HG02938 (cell line): ENCODE measurements at regions not wholly inside any gene's neighbourhood (a gene's known extent, or its start where the extent isn't known, plus 50 kb on each side); places are given as distances from the start of the nearest gene placed in this dataset.
A peak's percentile ranks its signal among the peaks of the same experiment; 100 is the strongest.
"Not testable (repeated sequence)": the region's sequence is repeated elsewhere in the genome, so short reads cannot be mapped to it uniquely, and the experiment has no call there.

Experiments used
- ATAC-seq: cut with Tn5 transposase; IDR thresholded peaks from one replicate; pipeline ENCODE4 v1.9.1; 2021; ENCODE audit warnings: mild to moderate bottlenecking, moderate library complexity; ENCODE audit not compliant: unreplicated experiment

DNA sequence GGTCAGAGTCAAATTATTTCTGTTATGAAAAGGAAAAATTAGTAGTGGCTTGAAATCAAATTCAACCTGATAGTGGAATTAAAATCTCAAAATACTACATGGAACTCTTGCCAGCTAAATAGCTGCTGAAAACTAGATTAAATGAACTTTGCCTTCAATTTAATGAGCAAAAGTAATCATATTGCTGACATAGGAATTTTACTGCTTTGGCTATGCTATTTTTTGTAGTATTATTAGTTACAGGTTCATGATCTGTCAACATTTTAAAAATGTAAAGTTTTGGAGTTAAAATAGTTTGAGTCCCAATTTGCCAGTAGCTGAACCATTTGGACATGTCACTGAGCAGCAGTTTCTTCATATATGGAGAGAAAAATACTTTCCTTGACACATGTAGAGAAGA, 81.4 kb downstream of the RERGL start:
- ATAC-seq: no peak

DNA sequence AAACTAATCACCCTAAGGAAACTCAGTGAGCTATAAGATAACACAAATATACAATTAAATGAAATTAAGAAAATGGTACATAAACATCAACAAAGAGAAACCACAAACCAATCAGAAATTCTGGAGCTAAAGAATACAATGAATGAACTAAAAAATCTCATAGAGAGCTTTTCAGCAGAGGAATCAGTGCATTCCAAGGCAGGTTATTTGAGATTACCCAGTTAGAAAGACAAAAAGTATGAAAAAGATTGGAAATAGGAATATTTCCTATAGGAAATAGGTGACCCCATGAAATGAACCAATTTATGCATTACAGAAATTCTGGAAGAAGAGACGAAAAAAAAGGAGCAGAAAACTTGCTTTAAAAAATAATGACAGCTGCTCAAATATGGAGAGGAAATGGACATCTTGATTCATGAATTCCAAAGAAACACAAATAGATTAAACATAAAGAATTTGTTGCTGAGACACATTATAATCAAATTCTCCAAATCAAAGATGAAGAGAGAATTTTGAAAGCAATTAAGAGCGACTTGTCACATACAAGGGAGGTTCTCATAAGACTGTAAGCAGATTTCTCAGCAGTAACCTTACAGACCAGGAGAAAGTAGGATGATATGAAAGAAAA, 90.7 kb downstream of the RERGL start:
- no peak for ATAC-seq

DNA sequence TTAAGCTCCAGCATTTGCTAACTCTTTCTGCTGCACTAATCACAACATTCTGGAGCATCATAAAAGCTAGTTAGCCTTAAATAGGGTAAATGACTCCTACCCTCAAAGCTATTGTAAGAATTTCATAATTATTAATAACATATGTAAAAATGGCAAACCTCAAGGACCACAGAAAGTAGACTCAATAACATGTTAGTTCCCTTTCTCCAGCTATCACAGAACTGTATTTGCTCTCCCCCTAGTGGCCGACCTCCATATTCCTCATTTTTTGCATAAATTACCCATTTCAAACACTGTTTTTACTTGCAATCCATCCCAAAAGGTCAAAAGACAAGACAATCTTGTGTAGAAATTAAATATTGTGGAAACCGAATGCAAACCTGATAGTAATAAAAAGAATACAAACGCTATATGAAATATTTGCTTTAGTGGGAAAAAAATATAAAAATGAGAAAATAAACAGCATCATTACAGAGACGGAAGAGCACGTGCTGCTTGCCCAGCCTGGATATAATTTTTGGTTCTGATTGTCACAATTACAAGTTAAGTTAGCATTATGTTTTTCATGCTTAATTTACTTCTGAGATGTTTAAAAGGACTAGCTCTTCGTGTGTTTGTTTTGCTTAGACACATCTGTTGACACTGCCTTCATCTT, 97.9 kb downstream of the RERGL start:
- ATAC-seq: peak; percentile 98

DNA sequence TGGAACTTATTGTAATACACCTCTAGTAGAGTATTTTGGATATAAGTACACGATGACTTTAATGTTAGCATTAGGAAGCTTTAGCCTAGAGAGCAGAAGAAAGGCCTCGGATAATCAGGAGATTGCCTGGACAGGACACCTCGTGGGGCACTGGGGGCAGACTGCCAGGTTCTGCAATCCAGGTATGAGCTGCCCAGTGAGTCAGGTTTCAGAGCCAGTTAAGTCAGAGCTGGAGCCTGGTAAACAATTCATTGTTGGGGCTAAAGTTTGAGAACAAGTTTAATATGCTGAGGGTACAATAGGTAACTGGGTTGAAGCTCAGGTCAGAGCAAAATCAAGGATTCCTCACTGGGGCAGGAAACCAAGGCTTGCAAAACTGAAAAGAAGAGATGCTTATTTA, 107.4 kb downstream of the RERGL start:
- ATAC-seq: no peak

DNA sequence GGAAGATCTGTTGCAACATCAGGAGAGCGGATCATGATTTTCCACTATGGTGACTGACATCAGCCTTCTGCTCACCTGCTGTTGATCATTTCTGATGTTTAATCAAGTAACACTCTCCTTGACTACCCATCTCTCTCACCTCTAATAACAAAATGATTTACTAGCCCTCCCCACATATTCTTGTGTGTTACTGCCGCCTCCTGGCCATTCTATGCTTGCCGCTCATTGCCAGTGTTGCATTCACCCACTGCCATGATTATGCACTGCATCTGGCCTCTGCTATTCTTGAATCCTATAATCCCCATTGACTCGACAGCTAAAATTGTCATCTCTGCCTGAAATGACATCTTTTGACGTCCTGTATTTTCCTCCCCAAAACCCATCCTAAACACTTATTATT, 113.8 kb downstream of the RERGL start:
- ATAC-seq: no peak

DNA sequence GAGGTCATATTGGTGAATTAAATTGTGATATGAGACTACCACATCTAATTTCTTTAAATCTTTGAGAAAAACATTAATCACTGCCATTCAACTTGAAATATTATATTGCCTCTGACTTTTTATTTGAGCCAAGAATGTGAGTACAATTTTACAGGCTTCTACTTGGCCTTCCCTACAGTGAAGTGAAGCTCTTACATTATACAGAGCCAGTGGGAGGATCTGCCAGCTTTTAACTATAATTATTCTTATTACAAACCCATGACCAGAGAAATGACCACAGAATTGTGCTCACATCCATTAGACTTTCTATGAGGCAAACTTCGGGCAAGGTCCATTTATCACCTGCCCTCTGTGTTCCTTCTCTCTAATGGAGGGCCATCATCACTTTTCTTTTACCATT, 114.2 kb downstream of the RERGL start:
- no peak for ATAC-seq

DNA sequence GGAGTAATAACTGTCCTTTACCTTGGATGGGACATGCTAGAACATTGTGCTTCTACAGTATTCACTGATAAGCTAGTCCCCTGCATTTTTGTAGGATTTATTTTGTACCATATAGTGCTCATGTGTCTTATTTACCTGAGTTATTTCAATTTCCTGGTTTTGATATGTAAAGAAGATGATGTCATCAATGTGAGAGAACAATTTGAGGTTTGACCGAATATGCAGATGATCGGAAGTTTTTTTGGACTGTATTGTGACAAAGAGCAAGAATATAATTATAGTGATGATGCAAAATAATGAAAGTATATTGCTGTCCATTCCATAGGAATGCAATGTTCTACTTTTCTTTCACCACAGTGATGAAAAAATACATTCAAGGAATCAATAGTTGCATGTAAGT, 114.8 kb downstream of the RERGL start:
- ATAC-seq: no peak

DNA sequence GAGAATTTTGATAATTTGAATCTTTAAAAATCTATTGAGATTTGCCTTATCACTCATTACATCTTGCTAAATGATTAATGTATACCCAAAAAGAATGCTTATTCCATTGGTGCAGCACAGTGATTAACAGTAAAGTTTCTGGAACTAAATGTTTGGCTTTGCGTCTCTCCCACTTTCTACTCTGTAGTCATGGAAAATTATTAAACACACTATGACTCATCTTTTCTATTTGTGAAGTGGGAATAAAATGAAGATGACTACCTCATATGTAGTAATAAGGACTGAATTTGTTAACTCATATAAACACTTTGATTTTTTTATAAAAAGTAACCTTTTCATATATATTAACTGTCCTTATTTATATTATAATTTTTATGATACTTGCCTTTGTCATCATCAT, 118.1 kb downstream of the RERGL start:
- ATAC-seq: no peak

DNA sequence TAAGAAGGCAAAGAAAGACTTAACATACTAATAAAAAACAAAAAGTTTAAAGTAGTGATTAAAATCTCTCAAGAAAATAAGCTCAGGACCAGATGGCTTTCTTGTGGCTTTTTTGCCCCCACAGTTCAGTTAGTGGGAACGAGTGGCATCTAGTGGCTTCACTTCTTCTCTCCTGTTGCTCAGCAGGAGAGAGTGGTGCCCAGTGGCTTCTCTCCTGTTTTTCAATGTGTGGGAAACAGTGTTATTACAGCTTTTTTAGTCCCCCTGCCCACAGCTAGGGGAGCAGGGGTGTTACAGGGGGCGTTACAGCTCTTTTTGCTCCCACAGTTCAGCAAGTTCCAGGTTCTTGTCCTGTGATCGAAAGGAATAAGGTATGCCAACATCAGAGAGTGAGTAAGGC, 135.2 kb downstream of the RERGL start:
- ATAC-seq: no peak

DNA sequence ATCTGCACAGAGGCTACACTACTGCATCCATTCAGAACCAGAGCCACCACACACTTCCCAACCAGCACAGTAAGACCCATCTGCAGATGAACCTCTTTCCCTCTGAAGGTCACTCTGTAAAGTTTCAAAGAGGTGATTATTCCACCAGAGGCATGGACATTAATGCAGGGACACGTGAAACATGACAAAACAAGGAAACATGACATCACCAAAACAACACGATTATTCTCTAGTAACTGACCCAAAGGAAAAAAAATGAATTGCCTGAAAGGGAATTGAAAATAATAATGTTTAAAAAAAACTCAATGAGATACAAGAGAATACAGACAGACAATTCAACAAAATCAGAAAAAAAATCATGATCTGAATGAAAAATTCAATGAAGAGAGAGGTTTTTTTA, 139.1 kb downstream of the RERGL start:
- ATAC-seq: no peak

DNA sequence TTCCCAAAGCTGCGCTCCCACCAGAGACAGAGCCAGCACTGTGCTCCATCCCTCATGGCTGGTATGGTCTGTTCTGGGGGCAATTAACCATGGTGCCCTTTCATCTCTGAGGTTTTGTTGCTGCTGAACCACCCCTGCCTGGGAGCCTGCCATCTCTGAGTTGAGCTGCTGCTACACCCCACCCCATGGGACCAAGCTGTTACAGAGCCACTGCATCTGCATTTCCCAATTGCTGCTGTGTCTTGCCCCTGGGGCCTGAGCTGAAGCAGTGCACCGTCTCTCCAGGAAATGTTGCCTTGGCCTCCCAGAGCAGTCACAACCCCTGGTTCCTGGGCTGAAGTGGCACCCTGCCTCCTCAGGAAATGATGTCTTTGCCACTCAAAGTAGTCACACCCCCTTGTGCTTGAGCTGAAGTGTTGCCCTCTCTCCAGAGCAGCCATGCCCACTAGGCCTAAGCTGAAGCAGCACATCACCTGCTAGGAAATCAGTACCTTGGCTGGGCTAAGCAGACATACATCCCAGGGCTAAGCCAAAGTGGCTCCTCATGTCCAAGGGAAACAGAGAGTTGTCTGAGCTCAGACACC, 140.3 kb downstream of the RERGL start:
- no peak for ATAC-seq

DNA sequence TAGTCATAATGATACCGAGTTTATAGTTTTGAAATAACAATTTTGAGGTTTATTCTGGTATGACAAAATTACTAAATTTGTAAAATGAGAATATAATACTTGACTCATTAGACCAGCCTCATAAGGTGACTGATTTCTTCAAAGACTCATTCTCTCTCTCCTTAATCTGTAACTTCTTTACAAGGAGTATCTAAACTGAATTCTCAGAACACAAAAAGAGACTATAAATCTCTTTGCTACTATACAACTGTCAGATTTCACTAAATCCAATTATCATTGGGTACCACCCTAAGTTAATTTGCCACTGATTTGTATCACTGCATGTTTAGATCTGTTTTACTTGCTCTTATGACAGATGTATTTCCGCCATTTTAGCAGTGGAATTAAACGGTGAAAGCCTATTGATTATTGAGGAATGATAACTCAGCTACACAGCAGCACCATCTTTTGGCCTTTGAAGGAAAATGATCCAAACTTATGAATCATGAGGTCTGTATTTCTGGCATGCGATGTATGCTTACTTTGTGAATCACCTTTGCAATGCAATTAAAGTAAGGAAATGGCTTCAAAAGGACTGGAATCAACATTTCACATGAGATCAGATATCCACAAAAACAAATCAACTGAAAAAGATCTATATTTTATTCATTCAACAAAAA, 161.2 kb downstream of the RERGL start:
- no peak for ATAC-seq

DNA sequence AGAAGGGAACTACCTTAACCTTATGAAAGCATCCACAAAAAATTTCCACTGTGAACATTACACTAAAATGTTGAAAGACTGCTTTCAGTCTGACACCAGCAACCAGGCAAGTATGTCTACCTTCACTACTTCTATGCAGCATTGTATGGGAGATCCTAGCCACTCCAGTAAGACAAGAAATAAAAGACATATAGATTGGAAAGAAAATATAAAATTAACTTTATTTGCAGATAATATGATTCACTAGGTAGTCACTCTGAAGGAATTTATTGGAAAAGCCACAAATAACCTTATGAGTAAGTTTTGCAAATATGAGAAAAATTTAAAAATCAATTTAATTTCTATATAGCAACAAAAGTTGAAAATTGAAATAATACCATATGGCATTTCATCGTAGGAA, 172.0 kb downstream of the RERGL start:
- no peak for ATAC-seq

DNA sequence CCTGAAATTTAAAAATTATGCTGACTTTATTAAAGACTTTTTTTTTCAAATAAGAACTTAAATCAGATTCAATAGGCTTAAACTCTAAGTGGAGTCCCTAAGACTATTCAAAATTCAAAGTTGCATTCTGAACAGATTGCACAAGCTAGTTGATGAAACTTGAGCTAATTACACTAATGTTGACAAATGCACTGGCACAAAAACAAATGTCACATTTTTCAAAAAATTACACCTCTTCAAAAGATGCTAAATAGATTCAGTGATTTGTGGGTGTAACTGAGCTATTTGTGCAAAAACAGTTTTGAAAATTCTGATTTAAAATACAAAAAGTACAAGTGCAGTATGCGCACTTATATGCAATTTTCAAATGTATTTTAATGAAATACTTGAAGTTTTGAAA, 205.4 kb downstream of the RERGL start:
- ATAC-seq: no peak

DNA sequence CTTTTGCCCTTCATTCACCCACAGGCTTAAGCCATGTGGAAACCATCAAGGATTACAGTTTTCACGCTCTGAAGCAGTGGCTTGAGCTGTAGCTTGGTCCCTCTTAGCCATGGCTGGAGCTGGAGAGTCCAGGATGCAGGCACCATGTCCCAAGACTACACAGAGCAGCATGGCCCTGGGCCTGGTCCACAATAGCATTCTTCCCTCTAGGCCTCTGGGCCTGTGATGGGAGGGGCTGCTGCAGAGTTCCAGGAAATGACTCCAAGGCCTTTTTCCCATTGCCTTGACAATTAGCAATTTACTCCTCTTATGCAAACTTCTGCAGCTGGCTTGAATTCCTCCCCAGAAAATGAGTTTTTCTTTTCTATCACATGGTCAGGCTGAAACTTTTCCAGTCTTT, 211.3 kb downstream of the RERGL start:
- no peak for ATAC-seq

DNA sequence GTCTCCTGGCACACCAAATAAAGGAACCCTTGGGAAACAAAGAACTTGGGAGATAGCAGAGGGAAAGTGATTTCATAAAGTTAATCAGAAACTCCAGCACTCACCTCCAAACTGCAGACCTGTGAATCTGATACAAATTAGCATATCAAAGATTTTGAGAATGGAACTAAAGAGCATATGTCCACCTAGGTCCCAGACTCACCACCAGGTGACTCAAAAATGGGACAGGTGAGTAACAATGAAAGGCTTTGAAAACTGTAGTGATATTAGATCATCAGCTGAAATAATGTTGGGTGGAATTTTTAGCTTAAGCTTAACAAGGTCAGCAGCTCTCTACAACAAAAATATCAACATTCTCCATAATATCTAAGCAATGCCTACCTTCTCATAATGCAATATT, 214.8 kb downstream of the RERGL start:
- no peak for ATAC-seq

DNA sequence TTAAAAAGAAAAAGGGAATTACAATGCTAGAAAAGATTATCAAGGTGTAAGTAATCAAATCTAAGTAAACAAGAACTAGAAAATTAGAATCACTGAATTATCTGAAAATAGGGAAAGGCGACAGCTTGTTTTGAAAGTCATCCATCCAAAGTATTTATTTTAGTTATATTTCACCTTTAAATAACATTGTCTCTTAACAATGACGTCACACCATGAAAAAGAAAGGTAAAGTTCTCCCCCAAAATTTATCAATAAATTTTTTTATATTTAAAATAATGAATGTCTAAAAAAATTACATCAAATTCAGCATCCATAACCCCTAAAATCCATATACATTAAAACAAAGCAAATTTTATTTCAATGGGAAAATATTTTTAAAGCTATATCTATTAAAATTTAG, 223.2 kb downstream of the RERGL start:
- ATAC-seq: no peak

DNA sequence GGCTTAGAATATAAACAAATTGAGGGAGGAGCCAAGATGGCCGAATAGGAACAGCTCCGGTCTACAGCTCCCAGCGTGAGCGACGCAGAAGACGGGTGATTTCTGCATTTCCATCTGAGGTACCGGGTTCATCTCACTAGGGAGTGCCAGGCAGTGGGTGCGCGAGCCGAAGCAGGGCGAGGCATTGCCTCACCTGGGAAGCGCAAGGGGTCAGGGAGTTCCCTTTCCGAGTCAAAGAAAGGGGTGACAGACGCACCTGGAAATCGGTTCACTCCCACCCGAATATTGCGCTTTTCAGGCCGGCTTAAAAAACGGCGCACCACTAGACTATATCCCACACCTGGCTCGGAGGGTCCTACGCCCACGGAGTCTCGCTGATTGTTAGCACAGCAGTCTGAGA, 234.4 kb downstream of the RERGL start:
- not testable (repeated sequence) for ATAC-seq

DNA sequence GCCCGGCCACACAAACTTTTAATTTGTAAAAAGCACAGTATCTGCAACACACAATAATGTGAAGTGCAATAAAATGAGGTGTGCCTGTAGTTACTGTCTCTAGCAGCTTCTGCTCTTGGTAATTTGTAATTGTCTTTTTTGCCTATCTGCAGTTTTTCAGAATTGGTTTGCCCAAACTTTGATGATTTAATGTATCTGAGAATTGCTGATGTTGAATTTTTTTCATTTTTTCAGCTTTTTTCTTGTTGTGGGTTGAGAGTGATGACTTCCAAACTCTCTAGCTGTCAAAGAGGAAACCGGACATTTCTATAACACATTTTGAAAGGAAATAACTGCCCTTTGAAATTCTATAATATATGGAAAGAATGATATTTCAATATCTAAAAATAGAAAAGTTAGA, 236.9 kb downstream of the RERGL start:
- ATAC-seq: no peak

DNA sequence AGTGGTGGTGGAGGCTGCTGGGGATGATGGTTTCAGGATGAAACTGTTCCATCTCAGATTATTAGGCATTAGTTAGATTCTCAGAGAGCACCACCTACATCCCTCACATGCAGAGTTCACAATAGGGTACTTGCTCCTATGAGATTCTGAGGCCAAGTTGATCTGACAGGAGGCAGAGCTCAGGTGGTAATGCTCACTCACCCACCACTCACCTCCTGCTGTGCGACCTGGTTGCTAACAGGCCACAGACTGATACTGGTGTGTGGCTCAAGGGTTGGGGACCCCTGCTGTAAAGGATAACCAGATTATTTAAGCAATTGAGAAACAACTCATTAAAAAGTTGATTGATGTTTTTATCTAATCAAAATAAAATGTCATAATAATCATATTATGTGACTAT, 248.5 kb downstream of the RERGL start:
- no peak for ATAC-seq

DNA sequence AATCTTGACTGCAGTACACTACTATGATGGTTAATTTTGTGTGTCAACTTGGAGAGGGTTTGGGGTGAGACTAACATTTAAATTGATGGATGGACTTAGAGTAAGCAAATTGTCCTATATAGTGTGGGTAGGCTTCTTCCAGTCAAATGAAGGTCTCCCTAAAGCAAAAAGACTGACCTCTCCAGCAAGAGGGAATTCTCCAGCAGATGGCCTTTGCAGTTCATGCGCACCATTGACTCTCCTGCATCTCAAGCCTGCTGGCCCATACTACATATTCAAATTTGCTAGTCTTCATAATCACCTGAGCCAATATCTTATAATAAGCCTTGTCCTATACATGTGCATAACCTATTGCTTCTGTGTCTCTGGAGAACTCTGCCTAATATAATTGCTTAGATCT, 260.2 kb downstream of the RERGL start:
- no peak for ATAC-seq

DNA sequence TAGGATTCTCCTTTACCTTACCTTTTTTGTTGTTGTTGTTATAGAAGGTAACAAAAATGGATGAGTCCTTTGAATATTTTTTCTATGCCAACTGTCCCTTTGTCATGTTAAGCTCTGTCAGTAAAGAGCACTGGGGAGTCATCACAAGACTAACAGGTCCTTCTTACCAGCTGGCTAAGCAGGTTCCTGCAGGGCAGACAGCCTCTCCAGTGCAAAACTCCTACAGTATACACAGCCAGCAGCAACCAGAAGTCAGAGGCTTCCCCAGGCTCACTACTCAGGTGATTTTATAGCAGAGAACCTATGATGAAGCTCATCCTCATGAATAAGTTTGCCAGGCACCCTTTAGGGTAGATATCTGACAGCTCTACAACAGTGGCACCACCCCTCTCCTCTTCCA, 271.1 kb downstream of the RERGL start:
- no peak for ATAC-seq
